ENCODE measurements at regions not wholly inside any gene's neighbourhood (a gene's known extent, or its start where the extent isn't known, plus 50 kb on each side); places are given as distances from the start of the nearest gene placed in this dataset.

DNA sequence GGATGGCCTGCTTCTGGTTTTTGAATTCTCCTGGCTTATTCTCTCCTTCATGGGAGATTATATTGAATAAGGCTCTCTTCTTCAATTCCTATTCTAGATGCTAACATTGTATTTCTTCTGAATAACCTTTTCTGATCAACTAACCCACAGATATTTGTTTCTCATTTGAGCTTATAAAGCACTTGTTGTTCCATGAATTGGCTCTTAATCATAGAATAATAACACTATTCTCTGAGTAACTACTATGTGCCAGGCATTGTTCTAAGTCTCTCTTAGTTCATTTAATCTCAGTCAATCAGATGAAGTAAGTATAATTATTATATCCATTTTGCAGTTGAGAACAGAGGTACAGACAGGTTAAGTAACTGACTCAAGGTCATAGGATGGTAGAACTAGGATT is 136.3 kb upstream of the MLIP start:
- no peak for FAIRE-seq
- no peak for DNase-seq (ENCODE audit: low spot score)

DNA sequence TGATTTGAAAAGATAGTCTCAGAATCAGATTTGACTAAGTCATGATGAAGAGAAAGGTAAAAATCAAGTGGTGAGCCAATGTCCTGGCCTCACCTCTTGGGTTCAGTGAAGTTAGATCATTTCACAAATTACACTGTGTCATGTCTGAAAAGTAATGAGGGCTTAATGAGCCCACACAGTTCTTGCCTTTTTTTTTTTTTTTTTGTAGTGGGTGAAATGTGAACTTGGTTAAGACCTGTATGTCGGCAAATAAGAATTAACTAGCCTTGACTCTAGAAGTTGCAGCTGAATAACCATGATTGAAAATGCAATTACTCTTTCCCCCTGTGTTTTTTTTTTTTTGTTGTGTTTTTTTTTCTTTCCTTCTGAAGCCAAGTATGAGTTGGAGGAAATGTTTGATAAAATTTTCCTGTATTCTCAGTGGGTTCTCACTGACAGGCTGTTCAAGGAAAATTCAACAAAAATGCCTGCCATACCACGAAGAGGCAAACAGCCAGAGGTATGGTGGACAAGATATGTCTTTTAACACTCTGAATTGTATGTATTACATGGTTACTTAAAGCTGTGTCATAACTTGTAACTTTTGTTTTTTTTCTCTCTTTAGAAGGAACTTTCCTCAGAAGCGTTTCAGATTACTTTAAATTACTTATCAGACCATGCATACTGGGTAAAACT is 135.2 kb upstream of the MLIP start:
- DNase-seq (ENCODE audit: low spot score) (no peak), FAIRE-seq (no peak)

DNA sequence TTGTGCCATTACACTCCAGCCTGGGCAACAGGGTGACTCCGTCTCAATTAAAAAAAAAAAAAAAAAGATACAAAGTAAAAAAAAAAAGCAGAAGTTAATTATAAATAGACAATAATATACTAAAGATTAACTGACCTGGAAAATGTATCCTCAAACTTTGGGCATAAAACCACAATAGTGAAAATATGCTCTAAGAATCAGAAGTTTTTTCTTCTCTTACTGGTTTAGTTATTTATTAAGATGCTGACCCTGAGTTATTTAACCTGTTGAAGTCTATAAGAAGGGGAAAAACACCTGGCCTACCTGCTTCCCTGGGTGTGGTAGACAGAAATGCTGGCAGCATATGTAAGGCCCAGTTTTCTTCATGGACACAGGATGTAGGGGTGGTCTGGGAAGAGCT is 133.7 kb upstream of the MLIP start:
- no peak for DNase-seq (ENCODE audit: low spot score)
- FAIRE-seq, result peak; percentile 81

DNA sequence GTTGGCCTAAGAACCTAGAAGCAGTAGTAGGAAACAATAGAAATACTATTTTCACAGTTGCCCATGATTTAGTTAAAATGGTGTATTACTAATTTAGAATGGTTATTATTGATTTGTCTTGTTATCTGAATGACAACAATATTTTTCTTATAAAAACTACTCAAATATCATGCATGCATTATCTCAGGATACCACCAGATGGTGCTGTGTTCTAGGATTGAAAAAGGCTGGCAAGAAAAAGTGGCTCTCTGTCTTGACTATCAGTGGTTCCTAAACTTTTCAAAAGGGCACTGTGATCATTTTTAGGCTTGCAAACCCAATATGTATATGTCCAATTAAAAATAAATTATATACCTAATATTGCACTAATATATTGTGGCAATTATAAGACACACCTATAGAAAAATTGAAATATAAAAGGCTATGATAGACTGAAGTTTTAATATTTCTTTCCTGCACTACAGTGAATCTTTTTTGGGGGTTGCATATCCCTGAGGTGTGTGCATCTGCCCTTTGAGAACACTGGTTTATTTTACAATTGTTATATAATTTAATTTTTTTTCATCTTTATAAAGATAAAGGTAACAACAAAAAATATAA is 131.7 kb upstream of the MLIP start:
- FAIRE-seq (peak; percentile 84), DNase-seq (ENCODE audit: low spot score) (no peak)

DNA sequence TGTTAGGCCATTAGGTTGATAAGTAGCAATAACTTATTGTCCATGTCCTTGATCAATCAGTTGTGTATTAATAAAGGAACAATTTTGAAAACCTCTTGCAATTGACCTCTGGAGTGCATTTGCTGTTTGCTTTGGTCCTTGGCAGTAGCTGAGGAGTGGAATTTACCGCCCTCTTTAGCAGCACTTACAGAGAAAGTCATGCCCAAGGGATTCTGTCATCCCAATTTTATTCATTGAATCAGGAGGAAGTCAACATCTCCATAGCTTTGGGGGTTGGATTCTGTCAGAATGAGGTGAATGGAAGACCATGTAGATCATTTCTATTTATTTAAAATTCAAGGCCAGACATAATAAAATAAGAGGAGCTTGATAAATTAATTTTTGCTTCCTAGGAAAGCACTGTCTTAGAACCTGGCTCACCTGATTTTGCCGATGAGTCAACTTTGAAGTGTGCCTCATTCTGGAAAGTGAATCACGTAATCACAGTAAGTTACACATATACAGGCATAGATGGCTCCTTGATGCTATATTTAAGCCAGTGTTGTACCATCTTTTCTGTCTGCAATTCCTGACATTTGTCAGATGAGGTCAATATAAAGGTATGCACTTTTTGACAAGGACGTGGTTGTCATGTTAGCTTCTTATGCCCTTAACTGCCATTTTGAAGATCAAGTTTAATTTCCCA is 128.7 kb upstream of the MLIP start:
- FAIRE-seq, result peak; percentile 91
- DNase-seq (ENCODE audit: low spot score), result peak; percentile 80

DNA sequence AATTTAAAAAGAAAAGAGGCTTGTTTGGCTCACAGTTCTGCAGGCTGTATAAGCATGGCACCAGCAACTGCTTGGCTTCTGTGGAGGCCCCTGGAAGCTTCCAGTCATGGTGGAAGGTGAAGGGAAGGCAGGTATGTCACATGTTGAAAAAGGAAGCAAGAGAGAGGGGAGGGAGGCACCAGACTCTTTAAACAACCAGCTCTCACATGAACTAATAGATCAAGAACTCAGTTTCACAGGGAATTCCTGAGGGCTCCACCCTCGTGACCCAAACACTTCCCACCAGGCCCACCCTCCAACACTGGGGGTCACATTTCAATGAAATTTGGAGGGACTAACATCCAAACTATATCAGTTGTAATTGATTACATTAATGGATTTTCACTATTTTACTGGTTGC is 127.9 kb upstream of the MLIP start:
- FAIRE-seq (no peak), DNase-seq (ENCODE audit: low spot score) (peak; percentile 31)

DNA sequence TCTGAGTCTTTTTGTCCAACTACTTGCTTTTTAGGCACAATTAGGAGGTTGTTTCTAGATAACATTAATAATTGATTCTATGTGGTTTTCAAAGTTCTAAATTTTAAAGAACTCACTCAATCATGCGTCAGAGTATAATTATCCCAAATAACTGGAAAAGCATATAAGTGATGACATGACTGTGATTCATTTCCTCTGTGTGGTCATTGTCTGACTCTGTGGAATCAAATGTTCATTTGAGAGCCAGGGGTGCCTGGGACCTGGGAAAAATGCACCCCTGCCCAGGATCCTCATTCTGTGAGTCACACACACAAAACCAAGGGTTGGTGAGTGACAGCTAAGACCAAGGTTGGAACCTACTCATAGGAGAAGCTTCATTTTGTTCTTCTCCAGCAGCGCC is 127.1 kb upstream of the MLIP start:
- peak; percentile 99 for FAIRE-seq

DNA sequence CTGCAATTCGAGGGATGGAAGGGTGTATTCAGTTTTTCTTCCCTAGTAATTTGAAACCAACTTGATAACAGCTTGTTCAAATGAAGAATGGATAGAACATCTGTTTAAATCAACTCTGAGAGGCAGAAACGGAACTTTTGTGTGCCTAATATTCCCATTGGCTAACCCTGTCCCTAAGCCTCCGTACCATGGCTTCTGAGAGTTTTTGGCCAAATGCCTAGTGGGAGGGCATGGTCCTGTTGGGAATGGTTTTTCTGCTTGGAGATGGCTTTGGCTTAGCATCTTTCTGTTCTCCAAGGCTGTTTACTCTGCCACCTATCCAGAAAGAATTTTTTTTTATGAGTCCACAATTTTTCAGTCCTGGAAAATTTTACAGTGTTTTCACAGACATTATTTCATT is 126.7 kb upstream of the MLIP start:
- FAIRE-seq, result no peak
- DNase-seq (ENCODE audit: low spot score), result no peak

More for the DNA sequence above, 127.1 kb upstream of the MLIP start:
- DNase-seq (ENCODE audit: low spot score), result peak; percentile 93

DNA sequence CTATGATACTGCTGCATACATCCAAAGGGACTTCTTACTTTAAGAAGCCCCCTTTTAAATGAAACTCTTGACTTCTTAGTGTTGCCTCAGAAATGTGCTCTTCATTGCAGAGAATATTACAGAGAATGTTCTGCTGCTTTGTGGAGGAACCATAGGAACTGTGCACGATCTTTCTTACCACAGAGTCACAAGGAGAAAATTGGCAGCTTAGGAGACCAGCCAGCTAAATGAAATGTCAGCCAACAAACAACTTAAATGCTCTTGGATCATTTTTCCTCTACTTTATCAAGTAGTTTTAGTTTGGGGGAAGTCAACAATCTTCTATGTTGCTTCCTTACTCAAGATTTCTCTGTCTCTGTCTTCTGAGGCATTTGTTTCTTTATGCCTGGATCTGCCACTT is 125.9 kb upstream of the MLIP start:
- FAIRE-seq (no peak), DNase-seq (ENCODE audit: low spot score) (no peak)

DNA sequence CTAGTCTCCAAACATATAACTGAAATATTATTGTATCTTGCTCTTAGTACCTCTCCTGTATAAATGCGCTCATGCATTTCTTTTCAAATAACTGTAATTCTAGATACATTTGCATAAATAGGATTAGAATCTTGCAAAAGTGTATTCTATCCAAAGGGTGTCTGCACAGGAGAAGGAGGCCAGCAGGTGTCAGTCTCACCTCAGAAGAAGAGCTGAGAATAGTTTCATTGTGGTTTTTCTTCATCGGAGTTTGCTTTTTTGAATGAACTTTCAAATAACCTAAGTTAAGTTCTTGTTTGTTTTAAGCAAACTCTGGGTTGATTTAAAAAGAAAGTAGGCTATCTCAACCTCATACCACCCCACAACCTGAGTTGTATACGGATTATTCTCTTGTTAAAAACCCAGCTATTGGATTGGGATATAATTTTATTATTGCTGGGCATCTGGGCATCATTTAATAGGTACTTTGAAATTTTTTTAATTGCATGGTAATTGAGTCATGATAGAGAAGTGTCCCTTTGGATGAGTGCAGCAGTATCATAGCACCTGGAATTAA is 125.0 kb upstream of the MLIP start:
- peak; percentile 80 for FAIRE-seq

DNA sequence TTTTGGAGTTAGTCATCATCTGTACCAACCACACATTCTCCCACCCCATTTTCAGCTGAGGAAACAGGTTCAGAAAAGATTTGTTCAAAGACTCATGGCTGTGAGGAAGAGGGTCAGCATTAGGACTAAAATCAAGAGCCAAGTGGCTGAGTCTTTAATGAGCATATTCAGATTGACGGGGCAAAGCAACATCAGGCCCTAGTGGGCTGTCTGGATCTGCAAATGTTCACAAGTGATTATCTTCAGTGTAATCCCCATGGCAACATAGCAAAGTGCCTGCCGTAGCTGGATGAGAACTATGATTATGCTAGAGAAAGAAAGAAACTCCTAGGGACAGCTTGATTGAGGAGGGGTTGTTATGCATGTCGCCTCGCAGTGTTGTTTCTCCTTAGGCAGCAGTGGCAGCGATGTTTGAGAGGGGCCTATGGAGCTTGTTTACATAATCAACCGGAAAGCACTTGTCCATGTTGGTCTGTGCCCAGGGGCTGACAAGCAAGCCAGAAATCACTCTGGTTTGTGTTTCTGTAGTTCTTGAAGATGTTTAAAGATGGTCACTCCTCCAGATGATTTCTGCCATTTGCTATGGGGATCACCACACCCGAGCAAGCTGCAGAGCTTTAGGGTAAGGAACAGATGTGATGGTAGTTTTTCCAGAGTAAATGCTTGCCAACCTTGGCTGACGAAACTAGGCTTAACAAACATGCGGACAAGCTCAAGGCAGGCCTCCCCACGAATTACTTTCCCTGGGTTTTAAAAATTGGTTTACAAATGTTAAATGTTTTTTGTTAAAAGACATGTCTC is 124.3 kb upstream of the MLIP start:
- DNase-seq (ENCODE audit: low spot score) (no peak), FAIRE-seq (no peak)

More for the DNA sequence above, 125.0 kb upstream of the MLIP start:
- peak; percentile 37 for DNase-seq (ENCODE audit: low spot score)

DNA sequence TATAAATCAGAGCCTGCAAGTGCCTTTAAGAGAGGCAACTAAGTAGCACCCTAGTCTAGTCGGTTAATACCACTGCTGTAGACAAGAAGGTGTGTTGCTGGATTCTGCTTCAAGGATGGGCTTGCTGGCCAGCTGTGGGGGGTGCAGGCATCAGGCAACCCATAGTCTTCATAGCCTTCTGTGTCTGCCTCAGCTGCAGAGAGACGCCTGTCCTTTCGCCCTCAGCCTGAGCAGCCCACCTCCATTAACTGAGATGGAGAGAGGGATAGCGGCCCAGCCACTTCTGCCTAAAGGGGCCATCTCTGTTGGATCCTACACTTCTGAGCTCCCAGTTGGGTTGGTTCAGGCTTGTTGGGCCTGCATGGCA is 123.7 kb upstream of the MLIP start:
- FAIRE-seq (no peak), DNase-seq (ENCODE audit: low spot score) (no peak)

DNA sequence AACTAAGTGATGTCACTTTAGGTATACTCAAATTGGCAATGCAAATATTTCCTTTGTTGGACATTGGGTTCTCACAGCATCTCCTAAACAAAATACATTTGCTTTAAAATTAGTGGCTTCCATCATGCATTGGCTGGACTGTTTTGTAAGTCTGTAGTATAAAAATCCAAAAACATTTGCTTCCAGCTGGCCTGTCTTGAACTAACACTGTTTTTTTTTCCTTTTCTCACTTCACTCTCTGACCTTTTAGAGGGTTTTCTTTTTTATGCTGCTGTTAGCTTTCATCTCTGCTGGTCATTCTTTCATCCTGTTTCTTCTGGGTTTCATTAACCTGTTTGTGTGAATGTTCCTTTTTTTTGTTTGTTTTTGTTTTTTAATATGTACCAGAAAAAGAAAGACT is 121.7 kb upstream of the MLIP start:
- FAIRE-seq, result no peak
- no peak for DNase-seq (ENCODE audit: low spot score)

DNA sequence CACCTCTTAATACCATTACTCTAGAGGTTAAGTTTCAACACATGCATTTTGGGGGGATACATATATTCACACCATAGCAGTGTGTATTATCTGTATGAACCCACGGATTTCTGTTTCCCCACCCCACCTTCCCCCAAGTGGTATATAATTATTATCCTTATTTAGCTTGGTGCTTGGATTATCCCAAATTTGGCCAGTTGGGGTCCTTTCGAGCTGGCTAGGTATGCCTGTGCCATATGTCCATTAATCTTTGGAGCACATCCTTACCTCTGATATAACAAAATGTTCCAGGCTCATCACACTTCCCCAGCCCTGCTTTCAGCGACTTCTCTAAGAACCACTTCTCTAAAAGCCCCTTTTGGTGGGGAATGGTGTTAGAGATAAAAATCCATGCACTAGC is 118.7 kb upstream of the MLIP start:
- DNase-seq (ENCODE audit: low spot score) (no peak), FAIRE-seq (no peak)

DNA sequence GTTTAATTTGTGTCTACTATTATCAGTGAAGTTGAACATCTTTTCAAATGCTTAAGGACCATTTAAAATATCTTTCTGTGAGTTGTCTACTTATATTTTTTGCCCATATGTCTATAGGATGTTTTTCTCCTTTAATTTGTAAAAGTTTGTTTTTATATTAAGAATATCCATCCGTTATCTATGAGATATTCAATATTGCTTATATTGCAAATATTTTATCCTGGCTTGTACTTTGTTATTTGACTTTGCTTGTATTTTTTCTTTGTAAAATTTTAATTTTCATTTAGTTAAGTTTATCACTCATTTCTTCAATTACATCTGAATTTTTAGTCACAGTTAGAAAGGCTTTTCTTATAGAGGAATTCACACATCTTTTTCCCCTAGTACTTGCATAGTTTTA is 117.0 kb upstream of the MLIP start:
- FAIRE-seq (no peak), DNase-seq (ENCODE audit: low spot score) (no peak)

DNA sequence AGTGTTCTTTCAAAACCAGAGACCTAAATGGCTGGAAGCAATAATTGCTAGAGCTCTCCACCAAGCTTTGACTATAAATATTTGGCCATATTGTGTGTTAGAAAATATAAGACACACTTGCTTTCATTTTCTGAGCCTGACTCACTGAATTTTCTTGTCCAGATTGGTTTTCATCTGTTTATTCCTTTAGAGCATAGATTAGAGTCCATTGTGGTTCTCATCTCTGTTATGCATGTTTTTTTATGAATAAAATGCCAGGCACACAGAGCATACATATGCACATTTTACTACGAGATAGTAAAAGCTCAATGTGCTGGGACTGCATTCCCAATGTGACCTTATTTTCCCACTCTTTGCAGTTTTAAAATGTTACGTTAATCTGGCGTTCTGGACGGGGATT is 115.3 kb upstream of the MLIP start:
- DNase-seq (ENCODE audit: low spot score) (no peak), FAIRE-seq (no peak)

DNA sequence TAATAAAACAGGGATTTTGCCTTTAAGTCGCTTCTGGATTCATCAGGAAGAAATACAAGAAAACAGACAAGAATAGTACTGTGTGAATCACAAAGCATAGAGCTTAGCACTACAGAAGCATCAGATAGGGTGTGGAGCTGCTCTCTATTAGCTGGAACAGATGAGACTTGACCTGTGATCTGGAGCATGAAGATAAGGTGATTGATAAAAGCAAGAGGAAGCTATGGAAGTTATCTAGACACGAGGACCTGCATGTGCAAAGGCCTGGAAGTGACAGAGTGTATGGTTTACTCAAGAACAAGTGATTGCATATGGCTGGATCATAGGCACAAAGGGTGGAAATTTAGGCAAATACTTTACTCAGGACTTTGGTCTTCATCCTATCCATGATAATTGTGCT is 112.9 kb upstream of the MLIP start:
- no peak for DNase-seq (ENCODE audit: low spot score)
- no peak for FAIRE-seq

DNA sequence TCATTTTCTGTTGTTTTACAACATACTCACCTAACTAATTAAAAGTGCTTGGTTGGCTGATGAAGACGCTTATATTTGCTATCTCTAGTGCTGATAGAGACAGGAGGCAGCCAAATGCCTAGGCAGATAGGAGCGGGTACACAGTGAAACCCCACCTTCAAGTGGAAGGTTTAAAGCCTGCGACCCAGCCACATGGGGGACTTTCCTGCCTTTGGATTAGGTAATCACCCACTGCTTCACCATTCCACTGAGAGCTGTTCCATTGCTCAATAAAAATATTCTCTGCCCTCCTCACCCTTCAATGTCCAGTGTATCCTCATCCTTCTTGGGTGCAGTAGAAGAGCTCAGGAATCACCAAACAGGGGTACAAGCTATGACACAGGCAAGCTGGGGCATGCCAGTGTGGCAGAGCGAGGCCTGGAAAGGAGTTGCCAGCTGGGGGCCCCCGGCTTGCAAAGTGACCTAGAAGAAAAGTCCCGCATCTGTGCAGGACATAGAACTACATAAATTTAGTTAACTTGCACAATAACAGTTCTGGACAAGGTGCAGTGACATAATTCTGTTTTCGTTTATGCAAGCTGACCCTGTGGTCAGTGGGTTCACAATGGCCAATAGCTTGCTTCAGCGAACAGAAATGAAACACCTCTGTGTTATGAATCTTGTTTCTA is 112.0 kb upstream of the MLIP start:
- FAIRE-seq, result no peak
- no peak for DNase-seq (ENCODE audit: low spot score)

DNA sequence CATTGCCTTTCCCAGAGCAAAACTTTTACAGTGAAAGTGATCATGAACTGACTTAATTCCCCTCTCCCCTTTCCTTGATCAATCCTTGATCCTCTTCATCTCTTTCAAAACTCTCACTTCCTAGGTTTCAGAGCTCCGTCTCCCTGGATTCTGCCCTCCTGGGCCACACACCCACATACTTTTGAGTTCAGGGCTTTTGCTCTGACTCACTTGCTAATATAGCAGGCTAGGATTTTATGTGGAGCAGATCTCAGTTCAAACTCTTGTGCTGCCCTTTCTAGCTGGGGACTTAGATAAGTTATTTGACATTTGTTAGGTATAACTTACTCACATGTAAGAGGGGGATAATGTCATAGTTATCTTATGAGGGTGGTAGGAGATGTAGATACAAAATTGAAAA is 109.1 kb upstream of the MLIP start:
- FAIRE-seq, result no peak
- DNase-seq (ENCODE audit: low spot score), result no peak

DNA sequence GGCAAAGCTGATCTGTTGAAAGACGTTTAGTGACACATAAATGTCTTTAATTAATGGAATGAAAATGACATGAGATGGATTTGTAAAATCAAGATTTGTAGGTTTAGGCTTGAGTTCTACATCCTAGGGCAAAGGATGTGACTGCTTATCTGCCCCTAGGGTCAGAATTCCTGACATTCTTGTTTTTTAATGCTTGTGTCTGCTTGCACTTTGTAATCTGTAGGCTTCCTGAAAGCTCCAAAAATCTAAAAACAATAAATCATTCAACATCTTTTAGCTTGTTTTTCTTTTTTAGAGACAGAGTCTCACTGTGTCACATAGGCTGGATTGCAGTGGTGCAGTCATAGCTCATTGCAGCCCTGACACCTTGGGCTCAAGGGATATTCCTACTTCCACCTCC is 107.9 kb upstream of the MLIP start:
- no peak for FAIRE-seq
- no peak for DNase-seq (ENCODE audit: low spot score)

DNA sequence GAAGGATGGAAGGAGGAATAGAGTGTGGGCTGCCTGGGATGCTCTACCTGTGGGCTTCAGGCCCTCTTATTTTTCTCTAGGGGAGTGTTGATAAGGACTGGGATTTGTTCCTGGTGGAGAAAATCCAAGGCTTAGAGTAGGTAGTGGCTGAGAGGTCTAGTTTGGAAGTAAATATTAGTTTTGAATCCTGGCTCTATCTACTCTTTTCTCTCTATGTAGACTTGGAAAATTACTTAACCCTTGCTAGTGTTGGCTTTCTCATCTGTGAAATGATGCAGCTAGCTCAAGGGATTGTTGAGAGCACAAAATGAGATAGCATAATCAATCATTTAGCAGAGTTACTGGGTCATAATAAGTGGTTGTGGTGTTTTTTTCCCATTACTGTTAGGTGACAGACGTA is 102.7 kb upstream of the MLIP start:
- DNase-seq (ENCODE audit: low spot score) (no peak), FAIRE-seq (no peak)

Measured in RCC 7860 (cell line).